ENCODE measurements at regions not wholly inside any gene's neighbourhood (a gene's known extent, or its start where the extent isn't known, plus 50 kb on each side); places are given as distances from the start of the nearest gene placed in this dataset.

GRCh38 chr4:38467296-38467695 lies 196.7 kb upstream of the KLF3 start:
- TF ChIP-seq CTCF (IDR thresholded peaks at IDR 0.05): no peak
- no peak for TF ChIP-seq POLR2AphosphoS5 (IDR thresholded peaks at IDR 0.05)
- TF ChIP-seq POLR2A (IDR thresholded peaks at IDR 0.05): no peak

Measured in breast epithelium (tissue), 3 donors.